ENCODE measurements at regions not wholly inside any gene's neighbourhood (a gene's known extent, or its start where the extent isn't known, plus 50 kb on each side); places are given as distances from the start of the nearest gene placed in this dataset.
A peak's percentile ranks its signal among the peaks of the same experiment; 100 is the strongest.

- no peak for TF ChIP-seq CTCF (conservative IDR thresholded peaks at IDR 0.05; ENCODE audit: low read depth, low read length)
- no peak for DNase-seq (ENCODE audit: low read depth)
- H3K4me3 ChIP-seq (ENCODE audit: low read depth, low read length) = no peak overlapping the region
Observed at GRCh38 chr15:93483923-93484322, 394.9 kb upstream of the RGMA start.

- no peak for TF ChIP-seq CTCF (conservative IDR thresholded peaks at IDR 0.05; ENCODE audit: low read depth, low read length)
- H3K4me3 ChIP-seq (ENCODE audit: low read depth, low read length) = no peak overlapping the region
- DNase-seq (ENCODE audit: low read depth) = no peak
Observed at GRCh38 chr15:93482731-93483130, 393.7 kb upstream of the RGMA start.

- no peak for TF ChIP-seq CTCF (conservative IDR thresholded peaks at IDR 0.05; ENCODE audit: low read depth, low read length)
- H3K4me3 ChIP-seq (ENCODE audit: low read depth, low read length) = no peak overlapping the region
- no peak for DNase-seq (ENCODE audit: low read depth)
Observed at GRCh38 chr15:93479715-93480114, 390.7 kb upstream of the RGMA start.

GRCh38 chr15:93478947-93479346, 389.9 kb upstream of the RGMA start:
- no peak for TF ChIP-seq CTCF (conservative IDR thresholded peaks at IDR 0.05; ENCODE audit: low read depth, low read length)
- no peak overlapping the region for H3K4me3 ChIP-seq (ENCODE audit: low read depth, low read length)
- DNase-seq (ENCODE audit: low read depth) = no peak

GRCh38 chr15:93477721-93478120, 388.7 kb upstream of the RGMA start:
- DNase-seq (ENCODE audit: low read depth) = no peak
- no peak for TF ChIP-seq CTCF (conservative IDR thresholded peaks at IDR 0.05; ENCODE audit: low read depth, low read length)

GRCh38 chr15:93477188-93477587, 388.2 kb upstream of the RGMA start:
- DNase-seq (ENCODE audit: low read depth) = no peak
- no peak overlapping the region for H3K4me3 ChIP-seq (ENCODE audit: low read depth, low read length)
- TF ChIP-seq CTCF (conservative IDR thresholded peaks at IDR 0.05; ENCODE audit: low read depth, low read length) = no peak

More at GRCh38 chr15:93477721-93478120, 388.7 kb upstream of the RGMA start:
- no peak overlapping the region for H3K4me3 ChIP-seq (ENCODE audit: low read depth, low read length)

GRCh38 chr15:93476491-93477177, 387.6 kb upstream of the RGMA start:
- TF ChIP-seq CTCF (conservative IDR thresholded peaks at IDR 0.05; ENCODE audit: low read depth, low read length) = no peak
- H3K4me3 ChIP-seq (ENCODE audit: low read depth, low read length) = no peak overlapping the region
- DNase-seq (ENCODE audit: low read depth) = peak; percentile 63

All from epithelial cell of proximal tubule (primary cell).